ENCODE measurements at regions not wholly inside any gene's neighbourhood (a gene's known extent, or its start where the extent isn't known, plus 50 kb on each side); places are given as distances from the start of the nearest gene placed in this dataset.

DNA sequence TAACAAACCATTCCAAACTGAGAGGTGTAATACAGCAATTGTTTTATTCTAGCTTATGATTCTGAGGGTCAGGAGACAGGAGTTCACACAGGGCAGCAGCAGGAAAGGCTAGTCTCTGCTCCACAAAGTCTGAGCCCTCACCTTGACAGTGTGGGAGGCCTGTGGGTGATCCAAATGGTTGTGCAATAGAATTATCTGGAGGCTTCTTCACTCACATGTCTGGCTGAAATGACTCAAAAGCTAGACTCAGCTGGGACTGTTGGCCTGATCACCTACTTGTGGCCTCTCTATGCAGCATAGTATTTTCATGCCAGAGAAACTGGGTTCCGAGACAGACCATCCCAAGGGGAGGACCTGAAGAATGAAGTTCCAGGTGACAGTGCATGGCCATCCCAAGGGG, 233.9 kb upstream of the UBE2E2 start:
- TF ChIP-seq, protein P1, sequence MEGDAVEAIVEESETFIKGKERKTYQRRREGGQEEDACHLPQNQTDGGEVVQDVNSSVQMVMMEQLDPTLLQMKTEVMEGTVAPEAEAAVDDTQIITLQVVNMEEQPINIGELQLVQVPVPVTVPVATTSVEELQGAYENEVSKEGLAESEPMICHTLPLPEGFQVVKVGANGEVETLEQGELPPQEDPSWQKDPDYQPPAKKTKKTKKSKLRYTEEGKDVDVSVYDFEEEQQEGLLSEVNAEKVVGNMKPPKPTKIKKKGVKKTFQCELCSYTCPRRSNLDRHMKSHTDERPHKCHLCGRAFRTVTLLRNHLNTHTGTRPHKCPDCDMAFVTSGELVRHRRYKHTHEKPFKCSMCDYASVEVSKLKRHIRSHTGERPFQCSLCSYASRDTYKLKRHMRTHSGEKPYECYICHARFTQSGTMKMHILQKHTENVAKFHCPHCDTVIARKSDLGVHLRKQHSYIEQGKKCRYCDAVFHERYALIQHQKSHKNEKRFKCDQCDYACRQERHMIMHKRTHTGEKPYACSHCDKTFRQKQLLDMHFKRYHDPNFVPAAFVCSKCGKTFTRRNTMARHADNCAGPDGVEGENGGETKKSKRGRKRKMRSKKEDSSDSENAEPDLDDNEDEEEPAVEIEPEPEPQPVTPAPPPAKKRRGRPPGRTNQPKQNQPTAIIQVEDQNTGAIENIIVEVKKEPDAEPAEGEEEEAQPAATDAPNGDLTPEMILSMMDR (IDR thresholded peaks at IDR 0.05) = no peak
- TF ChIP-seq POLR2A (IDR thresholded peaks at IDR 0.05) = no peak
- TF ChIP-seq EP300 (IDR thresholded peaks at IDR 0.05) = no peak
